BLaER1 treated with 17β-estradiol and CSF1 and Interleukin-3, amounts not matched to agents 10 nM and 100 nM (cell line): ENCODE measurements at regions not wholly inside any gene's neighbourhood (a gene's known extent, or its start where the extent isn't known, plus 50 kb on each side); places are given as distances from the start of the nearest gene placed in this dataset.
"Not testable (repeated sequence)": the region's sequence is repeated elsewhere in the genome, so short reads cannot be mapped to it uniquely, and the experiment has no call there.

Experiments
- H3K27ac ChIP-seq, 11 experiments: shearing (Covaris generic); formaldehyde crosslinking; 2 replicates each; pipeline ENCODE4 v1.8.1; 2022
- H3K27me3 ChIP-seq, 11 experiments: shearing (Covaris generic); formaldehyde crosslinking; 2 replicates each; pipeline ENCODE4 v1.8.1; 2022
- H3K36me3 ChIP-seq, 11 experiments: shearing (Covaris generic); formaldehyde crosslinking; 2 replicates each; pipeline ENCODE4 v1.8.1; 2022
- H3K4me1 ChIP-seq, 10 experiments: shearing (Covaris generic); formaldehyde crosslinking; 2 replicates each; pipeline ENCODE4 v1.8.1; 2022
- H3K4me2 ChIP-seq, 11 experiments: shearing (Covaris generic); formaldehyde crosslinking; 2 replicates each; pipeline ENCODE4 v1.8.1; 2022
- H3K4me3 ChIP-seq, 10 experiments: shearing (Covaris generic); formaldehyde crosslinking; 2 replicates each; pipeline ENCODE4 v1.8.1; 2022
- H3K9ac ChIP-seq, 11 experiments: shearing (Covaris generic); formaldehyde crosslinking; 2 replicates each; pipeline ENCODE4 v1.8.1; 2022
- H3K9me3 ChIP-seq, 11 experiments: shearing (Covaris generic); formaldehyde crosslinking; replicated peaks in 1 of 11; 2 replicates each; pipeline ENCODE4 v1.8.1; 2022
- H4K20me1 ChIP-seq, 11 experiments: shearing (Covaris generic); formaldehyde crosslinking; 2 replicates each; pipeline ENCODE4 v1.8.1; 2022
- Cebpa-rat ChIP-seq, 11 experiments: shearing (Covaris generic); IDR thresholded peaks; 2 replicates each; pipeline ENCODE4 v1.8.1; 2022

- Histone ChIP-seq H3K27ac (no peak overlapping the region), H3K9me3 (peaks cover 18 to 25% (median 23%) of the 10 kb centered on the region in 11 experiments), H3K4me1 (peaks cover 7 to 40% (median 26%) of the 10 kb centered on the region in 10 experiments), H3K36me3 (no peaks in the 10 kb centered on the region), H3K4me3 (peak overlapping the region in 1 of 10 experiments; percentile 15; a peak in 2 of 20 replicates), H3K4me2 (no peak overlapping the region), H3K27me3 (peaks cover 0 to 9% (median under 1%) of the 10 kb centered on the region in 11 experiments; a peak in 9 of 22 replicates), H4K20me1 (no peaks in the 10 kb centered on the region), H3K9ac (no peak overlapping the region)
- TF ChIP-seq Cebpa-rat (IDR thresholded peaks at IDR 0.05), result no peak
These were observed 175.1 kb downstream of the C9orf50 start for GRCh38 chr9:129445794-129446306.

DNA sequence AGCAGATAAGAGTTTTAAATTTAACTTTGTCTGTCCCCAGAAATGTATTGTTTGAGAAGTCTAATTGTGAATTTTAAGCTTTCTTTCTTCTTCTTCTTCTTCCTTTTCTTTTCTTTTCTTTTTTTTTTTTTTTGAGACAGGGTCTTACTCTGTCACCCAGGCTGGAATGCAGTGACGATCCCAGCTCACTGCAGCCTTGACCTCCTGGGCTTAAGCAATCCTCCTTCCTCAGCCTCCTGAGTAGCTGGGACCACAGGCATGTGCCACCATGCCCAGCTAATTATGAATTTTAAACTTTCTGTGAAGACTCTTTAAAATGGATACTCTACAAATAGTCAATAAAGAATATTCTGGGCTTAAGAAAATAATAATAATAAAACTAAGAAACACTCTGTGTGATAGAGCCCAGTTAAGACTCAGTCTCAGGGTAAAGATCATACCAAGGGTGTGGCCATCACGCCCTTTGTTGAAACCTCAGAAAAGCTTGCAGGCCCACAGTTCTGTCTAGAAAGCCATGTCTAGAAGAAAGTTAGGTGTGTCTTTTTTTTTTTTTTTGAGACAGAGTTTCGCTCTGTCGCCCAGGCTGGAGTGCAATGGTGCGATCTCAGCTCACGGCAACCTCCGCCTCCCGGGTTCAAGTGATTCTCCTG lies 177.3 kb downstream of the C9orf50 start:
- not testable (repeated sequence) for H3K36me3 ChIP-seq, H3K27ac ChIP-seq, H3K9ac ChIP-seq

GRCh38 chr9:129442803-129443511 lies 177.9 kb downstream of the C9orf50 start:
- H3K9ac ChIP-seq, result no peak overlapping the region
- H4K20me1 ChIP-seq, result peaks cover 0 to 4% (median 0%) of the 10 kb centered on the region in 11 experiments; a peak in 1 of 22 replicates
- TF ChIP-seq Cebpa-rat (IDR thresholded peaks at IDR 0.05), result no peak
- no peak overlapping the region for H3K4me3 ChIP-seq
- peaks cover 20 to 38% (median 26%) of the 10 kb centered on the region in 11 experiments for H3K27me3 ChIP-seq
- peaks cover 17 to 47% (median 28%) of the 10 kb centered on the region in 10 experiments for H3K4me1 ChIP-seq
- H3K4me2 ChIP-seq, result peak overlapping the region in 7 of 11 experiments; percentile 18 to 72 (median 42); a peak in 9 of 22 replicates
- no peaks in the 10 kb centered on the region for H3K36me3 ChIP-seq
- no peak overlapping the region for H3K27ac ChIP-seq
- peaks cover 18 to 31% (median 28%) of the 10 kb centered on the region in 11 experiments for H3K9me3 ChIP-seq

More for the DNA sequence above, 177.3 kb downstream of the C9orf50 start:
- Histone ChIP-seq H3K4me2 (peak overlapping the region in 9 of 11 experiments; percentile 20 to 78 (median 60); a peak in 16 of 22 replicates), H3K4me1 (peaks cover 10 to 42% (median 21%) of the 10 kb centered on the region in 10 experiments), H3K9me3 (peaks cover 18 to 31% (median 28%) of the 10 kb centered on the region in 11 experiments), H3K27me3 (peaks cover 13 to 31% (median 19%) of the 10 kb centered on the region in 11 experiments)
- H4K20me1 ChIP-seq, H3K4me3 ChIP-seq: not testable (repeated sequence)

GRCh38 chr9:129441852-129442251 lies 179.0 kb downstream of the C9orf50 start:
- Histone ChIP-seq H3K36me3 (no peaks in the 10 kb centered on the region), H3K9me3 (peaks cover 14 to 26% (median 24%) of the 10 kb centered on the region in 11 experiments), H3K4me3 (no peak overlapping the region), H3K4me1 (peaks cover 25 to 49% (median 38%) of the 10 kb centered on the region in 10 experiments), H3K9ac (no peak overlapping the region), H3K27me3 (peaks cover 31 to 49% (median 37%) of the 10 kb centered on the region in 11 experiments), H4K20me1 (peaks cover 0 to 12% (median 0%) of the 10 kb centered on the region in 11 experiments; a peak in 2 of 22 replicates), H3K27ac (no peak overlapping the region), H3K4me2 (no peak overlapping the region)
- no peak for TF ChIP-seq Cebpa-rat (IDR thresholded peaks at IDR 0.05)

DNA sequence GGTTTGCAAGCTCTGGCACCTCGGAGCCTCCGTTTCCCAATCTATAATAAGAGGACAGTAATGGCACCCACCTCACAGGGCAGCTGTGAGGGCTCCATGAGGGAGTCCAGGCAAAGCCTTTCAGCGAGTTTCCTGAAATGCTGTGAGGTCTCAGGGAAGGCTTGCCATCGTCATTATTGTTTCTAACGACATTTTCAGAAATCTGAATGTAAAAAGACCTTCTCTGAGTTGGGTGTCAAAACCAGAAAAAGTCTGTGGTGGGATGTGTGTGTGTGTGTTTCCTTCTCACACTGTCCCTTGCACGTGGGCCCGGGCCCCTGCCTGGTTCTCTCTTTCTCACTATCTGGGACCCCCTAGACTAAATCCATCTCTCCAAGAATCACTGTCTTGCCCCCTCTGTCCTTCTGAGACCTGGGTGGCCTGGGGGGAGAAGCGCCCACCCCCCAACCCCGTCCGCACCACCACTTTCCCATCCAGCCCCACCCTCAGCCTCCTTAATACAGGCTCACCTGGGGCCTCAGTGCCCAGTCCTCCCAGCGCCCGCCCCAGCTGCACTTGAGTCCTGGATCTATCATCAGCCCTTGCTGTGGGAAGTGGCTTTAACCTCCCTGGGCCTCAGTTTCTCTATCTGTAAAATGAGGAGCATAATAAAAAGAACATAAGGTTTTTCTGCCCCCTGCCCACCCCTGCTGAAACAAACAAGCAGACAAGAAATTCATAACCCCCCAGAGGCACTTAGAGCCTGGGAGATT lies 180.3 kb downstream of the C9orf50 start:
- Histone ChIP-seq H3K9ac (no peak overlapping the region), H3K27me3 (peaks cover 39 to 61% (median 50%) of the 10 kb centered on the region in 11 experiments), H3K36me3 (no peaks in the 10 kb centered on the region)

GRCh38 chr9:129439242-129439641 lies 181.7 kb downstream of the C9orf50 start:
- H3K4me1 ChIP-seq, result peaks cover 23 to 44% (median 34%) of the 10 kb centered on the region in 10 experiments
- no peak overlapping the region for H3K4me3 ChIP-seq
- no peak overlapping the region for H3K9ac ChIP-seq
- H3K4me2 ChIP-seq, result peak overlapping the region in 2 of 11 experiments; percentile 86 to 89; a peak in 3 of 22 replicates
- H3K9me3 ChIP-seq, result peaks cover 0 to 7% (median 6%) of the 10 kb centered on the region in 11 experiments; a peak in 15 of 22 replicates
- no peak overlapping the region for H3K27ac ChIP-seq
- peaks cover 0 to 12% (median 0%) of the 10 kb centered on the region in 11 experiments; a peak in 2 of 22 replicates for H4K20me1 ChIP-seq
- TF ChIP-seq Cebpa-rat (IDR thresholded peaks at IDR 0.05), result no peak
- no peaks in the 10 kb centered on the region for H3K36me3 ChIP-seq
- peaks cover 39 to 68% (median 62%) of the 10 kb centered on the region in 11 experiments for H3K27me3 ChIP-seq

More for the DNA sequence above, 180.3 kb downstream of the C9orf50 start:
- Histone ChIP-seq H3K4me3 (no peak overlapping the region), H4K20me1 (peaks cover 0 to 12% (median 0%) of the 10 kb centered on the region in 11 experiments; a peak in 2 of 22 replicates), H3K4me2 (0 out of 22 replicates have a peak overlapping the region, but pooled peaks of 1 of the 11 experiments have one; percentile 2), H3K27ac (no peak overlapping the region), H3K4me1 (peaks cover 25 to 52% (median 39%) of the 10 kb centered on the region in 10 experiments), H3K9me3 (peaks cover 1 to 13% (median 12%) of the 10 kb centered on the region in 11 experiments; a peak in 21 of 22 replicates)
- no peak for TF ChIP-seq Cebpa-rat (IDR thresholded peaks at IDR 0.05)

- Histone ChIP-seq H3K4me2 (peak overlapping the region; percentile 70 to 93 (median 89)), H3K36me3 (no peaks in the 10 kb centered on the region), H3K27me3 (peaks cover 37 to 68% (median 62%) of the 10 kb centered on the region in 11 experiments), H4K20me1 (peaks cover 0 to 12% (median 0%) of the 10 kb centered on the region in 11 experiments; a peak in 2 of 22 replicates), H3K9me3 (peaks cover 0 to 7% (median 6%) of the 10 kb centered on the region in 11 experiments; a peak in 15 of 22 replicates), H3K4me3 (peak overlapping the region; percentile 41 to 67 (median 54)), H3K4me1 (peaks cover 19 to 37% (median 28%) of the 10 kb centered on the region in 10 experiments), H3K27ac (peak overlapping the region in 1 of 11 experiments; percentile 35; a peak in 1 of 22 replicates), H3K9ac (peak overlapping the region in 10 of 11 experiments; percentile 15 to 70 (median 52); a peak in 16 of 22 replicates)
- TF ChIP-seq Cebpa-rat (IDR thresholded peaks at IDR 0.05), result no peak
These were observed 183.1 kb downstream of the C9orf50 start for GRCh38 chr9:129437626-129438323.
